ENCODE measurements at regions not wholly inside any gene's neighbourhood (a gene's known extent, or its start where the extent isn't known, plus 50 kb on each side); places are given as distances from the start of the nearest gene placed in this dataset.
"Not testable (repeated sequence)": the region's sequence is repeated elsewhere in the genome, so short reads cannot be mapped to it uniquely, and the experiment has no call there.

DNA sequence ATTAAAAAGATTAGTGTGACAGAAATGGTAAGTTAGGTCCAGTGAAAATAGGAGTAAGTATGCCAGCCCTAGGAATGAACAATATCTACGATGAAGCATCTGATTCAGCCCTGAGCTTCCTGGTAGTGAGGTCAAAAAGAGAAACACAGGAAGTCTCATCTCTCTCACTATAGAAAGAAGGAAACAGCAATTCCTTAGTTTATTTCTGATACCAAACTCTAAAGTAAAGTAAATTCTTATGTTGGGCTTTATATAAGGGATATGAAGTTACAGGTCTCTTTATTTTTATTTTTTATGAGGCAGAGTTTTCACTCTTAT lies 76.7 kb upstream of the RFLNA start:
- no peak overlapping the region for H3K27ac Mint-ChIP-seq
- TF ChIP-seq, protein P1, sequence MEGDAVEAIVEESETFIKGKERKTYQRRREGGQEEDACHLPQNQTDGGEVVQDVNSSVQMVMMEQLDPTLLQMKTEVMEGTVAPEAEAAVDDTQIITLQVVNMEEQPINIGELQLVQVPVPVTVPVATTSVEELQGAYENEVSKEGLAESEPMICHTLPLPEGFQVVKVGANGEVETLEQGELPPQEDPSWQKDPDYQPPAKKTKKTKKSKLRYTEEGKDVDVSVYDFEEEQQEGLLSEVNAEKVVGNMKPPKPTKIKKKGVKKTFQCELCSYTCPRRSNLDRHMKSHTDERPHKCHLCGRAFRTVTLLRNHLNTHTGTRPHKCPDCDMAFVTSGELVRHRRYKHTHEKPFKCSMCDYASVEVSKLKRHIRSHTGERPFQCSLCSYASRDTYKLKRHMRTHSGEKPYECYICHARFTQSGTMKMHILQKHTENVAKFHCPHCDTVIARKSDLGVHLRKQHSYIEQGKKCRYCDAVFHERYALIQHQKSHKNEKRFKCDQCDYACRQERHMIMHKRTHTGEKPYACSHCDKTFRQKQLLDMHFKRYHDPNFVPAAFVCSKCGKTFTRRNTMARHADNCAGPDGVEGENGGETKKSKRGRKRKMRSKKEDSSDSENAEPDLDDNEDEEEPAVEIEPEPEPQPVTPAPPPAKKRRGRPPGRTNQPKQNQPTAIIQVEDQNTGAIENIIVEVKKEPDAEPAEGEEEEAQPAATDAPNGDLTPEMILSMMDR (IDR thresholded peaks at IDR 0.05) = no peak
- H3K36me3 Mint-ChIP-seq (ENCODE audit: low read depth) = peaks cover 5% of the 10 kb centered on the region
- H3K4me3 Mint-ChIP-seq = no peak overlapping the region
- no peak for DNase-seq
- H3K4me1 Mint-ChIP-seq (ENCODE audit: low read depth) = no peaks in the 10 kb centered on the region
- H3K9me3 Mint-ChIP-seq = peaks cover 38% of the 10 kb centered on the region
- H3K27me3 Mint-ChIP-seq (ENCODE audit: insufficient read depth) = peaks cover 29% of the 10 kb centered on the region

DNA sequence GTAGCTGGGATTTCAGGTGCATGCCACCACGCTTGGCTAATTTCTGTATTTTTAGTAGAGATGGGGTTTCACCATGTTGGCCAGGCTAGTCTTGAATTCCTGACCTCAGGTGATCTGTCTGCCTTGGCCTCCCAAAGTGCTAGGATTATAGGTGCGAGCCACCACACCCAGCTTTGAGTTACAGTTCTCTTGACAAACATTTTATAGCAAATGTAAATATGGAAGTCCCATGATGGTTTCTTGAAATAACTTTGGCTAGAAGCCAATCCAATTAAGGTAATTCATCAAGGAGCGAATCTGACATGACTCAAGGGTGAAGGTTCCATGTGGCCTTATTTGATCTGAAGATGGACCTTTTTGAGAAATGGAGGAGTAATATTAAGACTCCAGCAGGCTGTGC lies 76.2 kb upstream of the RFLNA start:
- not testable (repeated sequence) for H3K4me1 Mint-ChIP-seq (ENCODE audit: low read depth); H3K36me3 Mint-ChIP-seq (ENCODE audit: low read depth); DNase-seq; H3K4me3 Mint-ChIP-seq; H3K27ac Mint-ChIP-seq
- Mint-ChIP-seq H3K9me3 (peaks cover 38% of the 10 kb centered on the region), H3K27me3 (ENCODE audit: insufficient read depth) (peaks cover 26% of the 10 kb centered on the region)

GRCh38 chr12:124222368-124223245 lies 72.3 kb upstream of the RFLNA start:
- peaks cover 19% of the 10 kb centered on the region for H3K9me3 Mint-ChIP-seq
- H3K36me3 Mint-ChIP-seq (ENCODE audit: low read depth) = no peaks in the 10 kb centered on the region
- no peaks in the 10 kb centered on the region for H3K4me1 Mint-ChIP-seq (ENCODE audit: low read depth)
- DNase-seq = no peak
- TF ChIP-seq, protein P1 (IDR thresholded peaks at IDR 0.05) = no peak
- H3K27me3 Mint-ChIP-seq (ENCODE audit: insufficient read depth) = peaks cover 33% of the 10 kb centered on the region
- no peak overlapping the region for H3K4me3 Mint-ChIP-seq
- H3K27ac Mint-ChIP-seq = no peak overlapping the region

GRCh38 chr12:124223733-124224138 lies 71.2 kb upstream of the RFLNA start:
- H3K9me3 Mint-ChIP-seq = peaks cover 19% of the 10 kb centered on the region
- H3K4me3 Mint-ChIP-seq; H3K27ac Mint-ChIP-seq; DNase-seq; H3K4me1 Mint-ChIP-seq (ENCODE audit: low read depth); H3K36me3 Mint-ChIP-seq (ENCODE audit: low read depth): not testable (repeated sequence)
- peaks cover 35% of the 10 kb centered on the region for H3K27me3 Mint-ChIP-seq (ENCODE audit: insufficient read depth)

DNA sequence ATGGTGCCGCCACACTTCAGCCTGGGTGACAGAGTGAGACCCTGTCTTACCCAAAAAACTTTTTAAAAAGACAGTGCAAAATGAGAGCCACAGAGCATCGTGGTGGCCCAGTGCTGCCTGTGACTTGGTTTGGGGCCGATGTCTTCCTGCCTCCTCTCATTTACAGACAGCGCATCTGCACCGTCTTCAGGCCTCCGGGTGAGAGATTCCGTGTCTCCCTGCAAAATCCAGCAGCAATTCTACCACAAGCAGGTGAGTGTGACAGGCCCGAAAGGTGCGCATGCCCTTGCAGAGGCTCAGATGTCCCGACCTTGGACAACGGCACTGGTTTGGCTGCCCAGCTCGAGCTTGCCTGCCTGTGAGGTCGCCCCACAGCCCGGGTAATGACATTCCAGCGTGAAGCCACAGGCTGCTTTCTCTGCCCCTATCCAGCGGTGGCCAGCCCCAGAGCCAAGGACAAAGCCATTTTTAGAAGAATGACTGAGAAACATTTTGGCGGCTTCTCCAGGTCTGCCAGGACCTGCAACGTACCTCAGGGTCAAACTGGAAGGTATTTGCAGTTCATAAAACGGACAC lies 70.3 kb upstream of the RFLNA start:
- no peak overlapping the region for H3K27ac Mint-ChIP-seq
- H3K27me3 Mint-ChIP-seq (ENCODE audit: insufficient read depth) = peaks cover 35% of the 10 kb centered on the region
- DNase-seq = no peak
- peaks cover under 1% of the 10 kb centered on the region; the same call in 1 of the 2 replicates for H3K36me3 Mint-ChIP-seq (ENCODE audit: low read depth)
- no peaks in the 10 kb centered on the region for H3K4me1 Mint-ChIP-seq (ENCODE audit: low read depth)
- H3K4me3 Mint-ChIP-seq = no peak overlapping the region
- H3K9me3 Mint-ChIP-seq = peaks cover 19% of the 10 kb centered on the region
- TF ChIP-seq, protein P1 (IDR thresholded peaks at IDR 0.05) = no peak

DNA sequence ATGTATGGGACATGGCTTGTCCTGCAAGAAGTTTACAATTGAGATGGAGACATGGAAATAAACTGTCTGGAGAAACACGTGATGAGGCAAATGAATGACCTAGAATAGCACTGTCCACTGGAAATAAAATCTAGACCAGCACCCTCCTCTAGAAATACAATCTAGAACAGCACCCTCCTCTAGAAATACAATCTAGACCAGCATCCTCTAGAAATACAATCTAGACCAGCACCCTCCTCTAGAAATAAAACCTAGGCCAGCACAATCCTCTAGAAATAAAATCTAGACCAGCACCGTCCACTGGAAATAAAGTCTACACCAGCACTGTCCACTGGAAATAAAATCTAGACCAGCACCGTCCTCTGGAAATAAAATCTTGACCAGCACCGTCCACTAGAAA lies 69.2 kb upstream of the RFLNA start:
- H3K27ac Mint-ChIP-seq = no peak overlapping the region
- peaks cover 23% of the 10 kb centered on the region for H3K9me3 Mint-ChIP-seq
- no peak for DNase-seq
- TF ChIP-seq, protein P1 (IDR thresholded peaks at IDR 0.05) = no peak
- H3K36me3 Mint-ChIP-seq (ENCODE audit: low read depth) = peaks cover 11% of the 10 kb centered on the region
- no peak overlapping the region for H3K4me3 Mint-ChIP-seq
- H3K27me3 Mint-ChIP-seq (ENCODE audit: insufficient read depth) = peaks cover 35% of the 10 kb centered on the region
- H3K4me1 Mint-ChIP-seq (ENCODE audit: low read depth) = 0 out of 2 replicates have a peak, but pooled peaks cover 5% of the 10 kb centered on the region

All from HFFc6 (cell line).